Trophoblast cell (in vitro differentiated cells and primary cell): ENCODE measurements at regions not wholly inside any gene's neighbourhood (a gene's known extent, or its start where the extent isn't known, plus 50 kb on each side); places are given as distances from the start of the nearest gene placed in this dataset.

Experiments
- DNase-seq, 2 donors: peaks; one replicate each; pipeline ENCODE4 v3.0.0-alpha.2; 2016
- H2AFZ ChIP-seq: 2 replicates; pipeline ENCODE4 v1.6.1; 2013; ENCODE audit warnings: low read length, moderate library complexity, mild to moderate bottlenecking; ENCODE audit not compliant: insufficient read depth, poor library complexity
- H2AK5ac ChIP-seq: 2 replicates; pipeline ENCODE4 v1.6.1; 2013; ENCODE audit warnings: mild to moderate bottlenecking, low read length
- H2BK120ac ChIP-seq: 2 replicates; pipeline ENCODE4 v1.6.1; 2013; ENCODE audit warnings: low read length, mild to moderate bottlenecking, moderate library complexity; ENCODE audit not compliant: insufficient read depth, poor library complexity
- H2BK12ac ChIP-seq: 2 replicates; pipeline ENCODE4 v1.6.1; 2013; ENCODE audit warnings: mild to moderate bottlenecking, low read length, moderate library complexity
- H2BK5ac ChIP-seq: 2 replicates; pipeline ENCODE4 v1.6.1; 2013; ENCODE audit warnings: low read length, low read depth, moderate library complexity, mild to moderate bottlenecking; ENCODE audit not compliant: poor library complexity
- H3K14ac ChIP-seq: 2 replicates; pipeline ENCODE4 v1.6.1; 2013; ENCODE audit warnings: mild to moderate bottlenecking, low read length
- H3K18ac ChIP-seq: 2 replicates; pipeline ENCODE4 v1.6.1; 2013; ENCODE audit warnings: mild to moderate bottlenecking, low read length
- H3K23ac ChIP-seq: 2 replicates; pipeline ENCODE4 v1.6.1; 2013; ENCODE audit warnings: low read length
- H3K27ac ChIP-seq: 2 replicates; pipeline ENCODE4 v1.5.1; 2013; ENCODE audit warnings: low read depth, mild to moderate bottlenecking, inconsistent platforms, low read length, moderate library complexity
- H3K27me3 ChIP-seq: 2 replicates; pipeline ENCODE4 v1.6.1; 2013; ENCODE audit warnings: inconsistent platforms, mild to moderate bottlenecking, low read length, moderate library complexity; ENCODE audit not compliant: insufficient read depth
- H3K36me3 ChIP-seq, 2 experiments: 1 replicate in 1 of 2; 2 replicates in 1 of 2; pipeline ENCODE4 v1.6.1; 2013; ENCODE audit warnings: low read length in 2 of 2, mild to moderate bottlenecking in 2 of 2, moderate library complexity in 1 of 2; ENCODE audit not compliant: insufficient read depth in 2 of 2, control insufficient read depth in 1 of 2
- H3K4ac ChIP-seq: 2 replicates; pipeline ENCODE4 v1.6.1; 2013; ENCODE audit warnings: low read depth, mild to moderate bottlenecking, low read length, moderate library complexity
- H3K4me1 ChIP-seq, 2 experiments: 1 replicate in 1 of 2; 2 replicates in 1 of 2; pipeline ENCODE4 v1.6.1; 2013; ENCODE audit warnings: low read length in 2 of 2, mild to moderate bottlenecking in 2 of 2, moderate library complexity in 1 of 2; ENCODE audit not compliant: insufficient read depth in 2 of 2, control insufficient read depth in 1 of 2
- H3K4me2 ChIP-seq: 2 replicates; pipeline ENCODE4 v1.6.1; 2013; ENCODE audit warnings: inconsistent platforms, mild to moderate bottlenecking, low read length, moderate library complexity
- H3K4me3 ChIP-seq: 2 replicates; pipeline ENCODE4 v1.5.1; 2013; ENCODE audit warnings: mild to moderate bottlenecking, low read depth, low read length, inconsistent platforms
- H3K79me1 ChIP-seq: one replicate; pipeline ENCODE4 v1.6.1; 2013; ENCODE audit warnings: low read length
- H3K79me2 ChIP-seq: 2 replicates; pipeline ENCODE4 v1.6.1; 2013; ENCODE audit warnings: low read length, mild to moderate bottlenecking; ENCODE audit not compliant: control insufficient read depth, insufficient read depth, poor library complexity
- H3K9ac ChIP-seq: 2 replicates; pipeline ENCODE4 v1.6.1; 2013; ENCODE audit warnings: mild to moderate bottlenecking, low read length
- H3K9me3 ChIP-seq: 2 replicates; pipeline ENCODE4 v1.6.1; 2013; ENCODE audit warnings: low read depth, mild to moderate bottlenecking, control low read depth, inconsistent platforms, low read length; ENCODE audit not compliant: insufficient read depth
- H4K12ac ChIP-seq: 2 replicates; pipeline ENCODE4 v1.6.1; 2013; ENCODE audit warnings: low read depth, mild to moderate bottlenecking, low read length, moderate library complexity
- H4K8ac ChIP-seq: 2 replicates; pipeline ENCODE4 v1.6.1; 2013; ENCODE audit warnings: low read depth, mild to moderate bottlenecking, low read length, moderate library complexity
- H4K91ac ChIP-seq: one replicate; pipeline ENCODE4 v1.6.1; 2013; ENCODE audit warnings: low read depth, mild to moderate bottlenecking, low read length, moderate library complexity
- WGBS: extraction: QIAGEN DNeasy Blood & Tissue Kit; methylation state at CpG from one replicate; pipeline ENCODE4 v1.1.7; 2013; ENCODE audit warnings: missing lambda C conversion rate; ENCODE audit not compliant: insufficient read length, insufficient coverage; ENCODE audit errors: extremely low coverage; 5-methylcytosine and 5-hydroxymethylcytosine counted together

GRCh38 chr15:36005542-36005941 is 459.6 kb upstream of the DPH6 start:
- Histone ChIP-seq H3K9ac (no peak overlapping the region), H3K79me1 (no peaks in the 10 kb centered on the region), H2BK5ac (peak overlapping the region; percentile 63), H4K91ac (peak overlapping the region; percentile 24), H3K4me3 (no peak overlapping the region), H3K18ac (no peak overlapping the region), H2BK120ac (no peak overlapping the region), H4K8ac (peak overlapping the region; percentile 38), H2AK5ac (no peak overlapping the region), H2BK12ac (no peak overlapping the region), H3K27ac (no peak overlapping the region), H3K9me3 (no peaks in the 10 kb centered on the region), H3K79me2 (no peaks in the 10 kb centered on the region), H2AFZ (no peak overlapping the region), H3K27me3 (peaks cover 2% of the 10 kb centered on the region), H3K4me2 (no peak overlapping the region), H3K23ac (no peak overlapping the region), H3K36me3 (no peaks in the 10 kb centered on the region), H3K4ac (no peak overlapping the region), H4K12ac (no peak overlapping the region), H3K14ac (no peak overlapping the region), H3K4me1 (no peaks in the 10 kb centered on the region)
- DNase-seq, result no peak
- no CpG with 5 or more reads among the region's 2 CpGs for WGBS

DNA sequence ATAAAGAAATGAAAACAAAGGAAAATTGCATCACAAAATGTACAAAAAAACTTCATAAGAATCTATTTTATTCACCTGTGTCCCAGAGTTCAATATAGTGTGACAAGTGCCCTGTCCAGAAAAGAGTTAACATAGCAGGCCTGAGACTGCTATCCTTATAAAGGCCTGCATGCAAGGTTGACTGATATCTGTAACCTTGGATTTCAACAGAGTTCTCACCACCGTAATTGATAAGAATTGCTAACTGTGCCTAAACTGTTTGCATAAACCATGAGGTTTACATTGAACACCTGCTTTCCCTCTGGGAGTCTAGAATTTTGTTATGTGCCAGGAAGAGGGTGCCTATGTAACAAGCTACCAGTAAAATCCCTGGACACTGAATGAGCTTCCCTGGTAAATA is 461.7 kb upstream of the DPH6 start:
- Histone ChIP-seq H2AFZ (no peak overlapping the region), H3K4me2 (no peak overlapping the region), H3K23ac (no peak overlapping the region), H3K14ac (no peak overlapping the region), H3K36me3 (no peaks in the 10 kb centered on the region), H2BK5ac (no peak overlapping the region), H3K79me2 (no peaks in the 10 kb centered on the region), H4K8ac (no peak overlapping the region), H3K27me3 (peaks cover 2% of the 10 kb centered on the region), H3K9ac (no peak overlapping the region), H3K4ac (no peak overlapping the region), H3K9me3 (no peaks in the 10 kb centered on the region), H2BK120ac (no peak overlapping the region), H4K12ac (no peak overlapping the region), H2AK5ac (no peak overlapping the region), H3K27ac (no peak overlapping the region), H3K18ac (no peak overlapping the region), H3K4me3 (no peak overlapping the region), H3K4me1 (no peaks in the 10 kb centered on the region), H4K91ac (no peak overlapping the region), H3K79me1 (no peaks in the 10 kb centered on the region), H2BK12ac (no peak overlapping the region)
- WGBS, result no CpG with 5 or more reads among the region's 1 CpG
- no peak for DNase-seq

GRCh38 chr15:36008719-36009118 is 462.8 kb upstream of the DPH6 start:
- H3K4ac ChIP-seq, result no peak overlapping the region
- H3K27ac ChIP-seq, result no peak overlapping the region
- H3K18ac ChIP-seq, result no peak overlapping the region
- no peak overlapping the region for H3K14ac ChIP-seq
- H3K79me2 ChIP-seq, result no peaks in the 10 kb centered on the region
- H4K91ac ChIP-seq, result no peak overlapping the region
- H3K4me3 ChIP-seq, result no peak overlapping the region
- no peak overlapping the region for H4K8ac ChIP-seq
- DNase-seq, result no peak
- no peak overlapping the region for H3K23ac ChIP-seq
- H2AK5ac ChIP-seq, result no peak overlapping the region
- no peaks in the 10 kb centered on the region for H3K36me3 ChIP-seq
- no peak overlapping the region for H3K4me2 ChIP-seq
- H3K79me1 ChIP-seq, result no peaks in the 10 kb centered on the region
- no peak overlapping the region for H2AFZ ChIP-seq
- H3K9ac ChIP-seq, result no peak overlapping the region
- no peak overlapping the region for H2BK5ac ChIP-seq
- H2BK12ac ChIP-seq, result no peak overlapping the region
- H4K12ac ChIP-seq, result no peak overlapping the region
- no peaks in the 10 kb centered on the region for H3K4me1 ChIP-seq
- no peak overlapping the region for H2BK120ac ChIP-seq
- H3K27me3 ChIP-seq, result no peaks in the 10 kb centered on the region
- no peaks in the 10 kb centered on the region for H3K9me3 ChIP-seq

- Histone ChIP-seq H3K14ac (no peak overlapping the region), H3K79me2 (no peaks in the 10 kb centered on the region), H3K36me3 (no peaks in the 10 kb centered on the region), H3K9me3 (no peaks in the 10 kb centered on the region), H3K4me1 (no peaks in the 10 kb centered on the region), H3K4me3 (no peak overlapping the region), H3K4me2 (no peak overlapping the region), H3K9ac (no peak overlapping the region), H3K4ac (no peak overlapping the region), H4K12ac (no peak overlapping the region), H2BK12ac (no peak overlapping the region), H3K27ac (no peak overlapping the region), H3K27me3 (no peaks in the 10 kb centered on the region), H2AK5ac (no peak overlapping the region), H2AFZ (no peak overlapping the region), H3K79me1 (no peaks in the 10 kb centered on the region), H2BK5ac (no peak overlapping the region), H3K23ac (no peak overlapping the region), H4K91ac (no peak overlapping the region), H4K8ac (no peak overlapping the region), H2BK120ac (no peak overlapping the region), H3K18ac (no peak overlapping the region)
- no CpG with 5 or more reads among the region's 9 CpGs for WGBS
- no peak for DNase-seq
Observed at GRCh38 chr15:36024031-36024688, 478.2 kb upstream of the DPH6 start.
